WTC11 (cell line): ENCODE measurements at regions not wholly inside any gene's neighbourhood (a gene's known extent, or its start where the extent isn't known, plus 50 kb on each side); places are given as distances from the start of the nearest gene placed in this dataset.

Experiments
- CREM ChIP-seq: sonication (generic); formaldehyde crosslinking; IDR thresholded peaks from 2 replicates; pipeline ENCODE4 v1.8.1; 2022; ENCODE audit warnings: mild to moderate bottlenecking, missing genetic modification reagents, moderate library complexity
- SMAD3 ChIP-seq: sonication (generic); formaldehyde crosslinking; IDR thresholded peaks from 2 replicates; pipeline ENCODE4 v1.8.0; 2022; ENCODE audit warnings: missing genetic modification reagents, mild to moderate bottlenecking, borderline replicate concordance
- TF ChIP-seq, protein P1 (sequence below): sonication (generic); formaldehyde crosslinking; IDR thresholded peaks from 2 replicates; pipeline ENCODE4 v1.8.1; 2023; ENCODE audit warnings: mild to moderate bottlenecking, missing genetic modification reagents, moderate library complexity
- TF ChIP-seq, protein P2 (sequence below): sonication (generic); formaldehyde crosslinking; IDR thresholded peaks from 2 replicates; pipeline ENCODE4 v1.8.0; 2022; ENCODE audit warnings: mild to moderate bottlenecking, missing genetic modification reagents
- TF ChIP-seq, protein P3 (sequence below): fragments of 200-600 bp; IDR thresholded peaks from 2 replicates; pipeline ENCODE4 v1.8.0; 2022; ENCODE audit warnings: antibody characterized with exemption
- TF ChIP-seq, protein P4 (sequence below): sonication (generic); formaldehyde crosslinking; IDR thresholded peaks from 2 replicates; pipeline ENCODE4 v1.8.0; 2022; ENCODE audit warnings: mild to moderate bottlenecking, missing genetic modification reagents

DNA sequence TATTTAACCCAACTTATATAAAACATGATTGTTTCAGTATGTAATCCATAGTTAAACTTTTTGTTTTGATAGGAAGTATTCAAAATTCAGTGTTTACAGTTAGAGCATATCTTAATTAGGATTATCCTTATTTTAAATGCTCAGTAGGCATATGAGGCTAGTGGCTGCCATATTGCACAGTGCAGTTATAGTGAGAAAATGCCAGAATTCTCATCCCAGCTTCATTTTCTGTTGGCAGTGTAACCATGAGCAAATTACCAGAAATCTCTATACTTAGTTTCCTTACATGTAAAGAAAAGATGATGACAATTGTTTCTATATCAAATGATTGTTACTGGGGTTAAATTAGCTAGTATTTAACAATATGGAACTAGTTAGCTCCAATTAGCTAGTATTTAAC, 265.8 kb downstream of the ARAP2 start:
- TF ChIP-seq SMAD3: no peak
- TF ChIP-seq, protein P1, sequence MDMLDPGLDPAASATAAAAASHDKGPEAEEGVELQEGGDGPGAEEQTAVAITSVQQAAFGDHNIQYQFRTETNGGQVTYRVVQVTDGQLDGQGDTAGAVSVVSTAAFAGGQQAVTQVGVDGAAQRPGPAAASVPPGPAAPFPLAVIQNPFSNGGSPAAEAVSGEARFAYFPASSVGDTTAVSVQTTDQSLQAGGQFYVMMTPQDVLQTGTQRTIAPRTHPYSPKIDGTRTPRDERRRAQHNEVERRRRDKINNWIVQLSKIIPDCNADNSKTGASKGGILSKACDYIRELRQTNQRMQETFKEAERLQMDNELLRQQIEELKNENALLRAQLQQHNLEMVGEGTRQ (CRISPR knock-in tag): no peak
- TF ChIP-seq, protein P2, sequence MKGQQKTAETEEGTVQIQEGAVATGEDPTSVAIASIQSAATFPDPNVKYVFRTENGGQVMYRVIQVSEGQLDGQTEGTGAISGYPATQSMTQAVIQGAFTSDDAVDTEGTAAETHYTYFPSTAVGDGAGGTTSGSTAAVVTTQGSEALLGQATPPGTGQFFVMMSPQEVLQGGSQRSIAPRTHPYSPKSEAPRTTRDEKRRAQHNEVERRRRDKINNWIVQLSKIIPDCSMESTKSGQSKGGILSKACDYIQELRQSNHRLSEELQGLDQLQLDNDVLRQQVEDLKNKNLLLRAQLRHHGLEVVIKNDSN (CRISPR knock-in tag): no peak
- TF ChIP-seq, protein P3, sequence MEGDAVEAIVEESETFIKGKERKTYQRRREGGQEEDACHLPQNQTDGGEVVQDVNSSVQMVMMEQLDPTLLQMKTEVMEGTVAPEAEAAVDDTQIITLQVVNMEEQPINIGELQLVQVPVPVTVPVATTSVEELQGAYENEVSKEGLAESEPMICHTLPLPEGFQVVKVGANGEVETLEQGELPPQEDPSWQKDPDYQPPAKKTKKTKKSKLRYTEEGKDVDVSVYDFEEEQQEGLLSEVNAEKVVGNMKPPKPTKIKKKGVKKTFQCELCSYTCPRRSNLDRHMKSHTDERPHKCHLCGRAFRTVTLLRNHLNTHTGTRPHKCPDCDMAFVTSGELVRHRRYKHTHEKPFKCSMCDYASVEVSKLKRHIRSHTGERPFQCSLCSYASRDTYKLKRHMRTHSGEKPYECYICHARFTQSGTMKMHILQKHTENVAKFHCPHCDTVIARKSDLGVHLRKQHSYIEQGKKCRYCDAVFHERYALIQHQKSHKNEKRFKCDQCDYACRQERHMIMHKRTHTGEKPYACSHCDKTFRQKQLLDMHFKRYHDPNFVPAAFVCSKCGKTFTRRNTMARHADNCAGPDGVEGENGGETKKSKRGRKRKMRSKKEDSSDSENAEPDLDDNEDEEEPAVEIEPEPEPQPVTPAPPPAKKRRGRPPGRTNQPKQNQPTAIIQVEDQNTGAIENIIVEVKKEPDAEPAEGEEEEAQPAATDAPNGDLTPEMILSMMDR: no peak
- TF ChIP-seq, protein P4, sequence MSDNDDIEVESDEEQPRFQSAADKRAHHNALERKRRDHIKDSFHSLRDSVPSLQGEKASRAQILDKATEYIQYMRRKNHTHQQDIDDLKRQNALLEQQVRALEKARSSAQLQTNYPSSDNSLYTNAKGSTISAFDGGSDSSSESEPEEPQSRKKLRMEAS: no peak
- no peak for TF ChIP-seq CREM (CRISPR knock-in tag)
